H1 (cell line): ENCODE measurements at regions not wholly inside any gene's neighbourhood (a gene's known extent, or its start where the extent isn't known, plus 50 kb on each side); places are given as distances from the start of the nearest gene placed in this dataset.

Source experiments
- CBX8 ChIP-seq: fragments of 300-800, 300-1000 bp; sonication (generic); IDR thresholded peaks from 2 replicates; pipeline ENCODE4 v1.7.1; 2016; ENCODE audit warnings: low read depth, low read length, borderline replicate concordance
- CEBPB ChIP-seq: IDR thresholded peaks from 2 replicates; pipeline ENCODE4 v1.6.1; 2012; ENCODE audit warnings: low read depth, low read length
- JUN ChIP-seq: IDR thresholded peaks from 2 replicates; pipeline ENCODE4 v1.6.1; 2011; ENCODE audit warnings: low read depth, mild to moderate bottlenecking, improper control_type of control experiment, low read length
- SRF ChIP-seq: IDR thresholded peaks from 2 replicates; pipeline ENCODE4 v1.6.1; 2011; ENCODE audit warnings: mild to moderate bottlenecking, low read depth, low read length, moderate library complexity
- TAF7 ChIP-seq: optimal IDR thresholded peaks from 2 replicates; pipeline ENCODE3; 2011; ENCODE audit warnings: low read depth, mild to moderate bottlenecking, inconsistent platforms, low read length, moderate library complexity, borderline replicate concordance
- YY1 ChIP-seq: IDR thresholded peaks from 2 replicates; pipeline ENCODE4 v1.6.1; 2011; ENCODE audit warnings: low read depth, mild to moderate bottlenecking, low read length
- ZNF274 ChIP-seq: IDR thresholded peaks from 2 replicates; pipeline ENCODE4 v1.7.0; 2012; ENCODE audit warnings: low read length, borderline replicate concordance; ENCODE audit errors: extremely low read depth

DNA sequence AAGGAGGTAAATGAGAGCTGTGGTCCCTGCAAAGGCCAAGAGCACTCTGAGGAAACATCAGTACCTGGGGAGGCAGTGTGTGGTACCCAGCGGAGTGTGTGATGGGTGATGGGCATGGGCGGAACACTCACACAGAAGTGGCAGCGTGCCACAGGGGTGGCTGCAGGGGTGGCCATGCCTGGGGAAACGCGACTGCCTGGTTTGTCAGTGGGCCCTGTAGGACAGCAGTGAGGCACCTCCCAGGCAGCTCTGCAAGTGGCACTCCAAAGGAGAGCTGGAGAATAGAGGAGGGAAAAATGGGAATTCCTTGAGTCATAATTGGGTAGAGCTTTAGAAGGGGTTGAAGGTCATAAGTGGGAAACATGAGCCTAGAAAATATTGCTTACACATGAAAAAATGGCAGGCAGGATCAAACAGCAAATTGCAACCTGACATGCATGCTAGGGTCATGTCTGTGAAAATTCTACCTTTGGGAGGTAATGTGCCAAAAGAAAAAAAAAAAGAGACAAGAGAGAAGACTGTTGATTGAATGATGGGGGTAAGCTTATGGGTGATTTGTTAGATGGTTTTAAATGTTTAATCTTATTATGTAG, 138.4 kb downstream of the RPLP1 start (continued):
- TF ChIP-seq ZNF274 (no peak), CBX8 (no peak), CEBPB (no peak), JUN (no peak), TAF7 (no peak), SRF (no peak), YY1 (no peak)
